ENCODE measurements at regions not wholly inside any gene's neighbourhood (a gene's known extent, or its start where the extent isn't known, plus 50 kb on each side); places are given as distances from the start of the nearest gene placed in this dataset.

- intact Hi-C loops (cut with DNase I) = no loop called here
- 56% methylated on average over 2 of the region's 2 CpGs for WGBS
Observed at GRCh38 chr4:130479674-130480073, 1383.7 kb downstream of the C4orf33 start.

GRCh38 chr4:130484826-130485225 is 1388.9 kb downstream of the C4orf33 start:
- 74% methylated on average over 5 of the region's 5 CpGs for WGBS
- Histone ChIP-seq H3K36me3 (no peaks in the 10 kb centered on the region), H3K4me1 (no peaks in the 10 kb centered on the region), H3K9me3 (no peaks in the 10 kb centered on the region), H3K27ac (replicated peaks in 1 of 4) (no peak overlapping the region), H3K27me3 (no peaks in the 10 kb centered on the region), H3K4me3 (no peak overlapping the region)
- intact Hi-C loops (cut with DNase I) = no loop called here
- DNase-seq (ENCODE audit: extremely low spot score) = no peak
- no peak for TF ChIP-seq CTCF (IDR thresholded peaks at IDR 0.05)
- no peak for TF ChIP-seq POLR2A (IDR thresholded peaks at IDR 0.05; ENCODE audit: low read depth)
- TF ChIP-seq EP300 (IDR thresholded peaks at IDR 0.05) = no peak
- no peak for TF ChIP-seq POLR2AphosphoS5 (IDR thresholded peaks at IDR 0.05)

More at GRCh38 chr4:130479674-130480073, 1383.7 kb downstream of the C4orf33 start:
- Histone ChIP-seq H3K36me3 (no peaks in the 10 kb centered on the region), H3K4me3 (no peak overlapping the region), H3K4me1 (no peaks in the 10 kb centered on the region), H3K27me3 (no peaks in the 10 kb centered on the region), H3K9me3 (no peaks in the 10 kb centered on the region), H3K27ac (replicated peaks in 1 of 4) (no peak overlapping the region)
- DNase-seq (ENCODE audit: extremely low spot score) = no peak
- TF ChIP-seq POLR2A (IDR thresholded peaks at IDR 0.05; ENCODE audit: low read depth) (no peak), EP300 (IDR thresholded peaks at IDR 0.05) (no peak), POLR2AphosphoS5 (IDR thresholded peaks at IDR 0.05) (no peak), CTCF (IDR thresholded peaks at IDR 0.05) (no peak)

- no peak for TF ChIP-seq POLR2AphosphoS5 (IDR thresholded peaks at IDR 0.05)
- no peak for TF ChIP-seq CTCF (IDR thresholded peaks at IDR 0.05)
- TF ChIP-seq EP300 (IDR thresholded peaks at IDR 0.05) = no peak
- TF ChIP-seq POLR2A (IDR thresholded peaks at IDR 0.05; ENCODE audit: low read depth) = no peak
- no peaks in the 10 kb centered on the region for H3K4me1 ChIP-seq
- intact Hi-C loops (cut with DNase I) = no loop called here
- no peak overlapping the region for H3K4me3 ChIP-seq
- DNase-seq (ENCODE audit: extremely low spot score) = no peak
- no peaks in the 10 kb centered on the region for H3K36me3 ChIP-seq
- no peaks in the 10 kb centered on the region for H3K9me3 ChIP-seq
- WGBS = 59% methylated on average over 3 of the region's 3 CpGs
- no peaks in the 10 kb centered on the region for H3K27me3 ChIP-seq
- no peak overlapping the region for H3K27ac ChIP-seq (replicated peaks in 1 of 4)
Observed at GRCh38 chr4:130485371-130485770, 1389.4 kb downstream of the C4orf33 start.

DNA sequence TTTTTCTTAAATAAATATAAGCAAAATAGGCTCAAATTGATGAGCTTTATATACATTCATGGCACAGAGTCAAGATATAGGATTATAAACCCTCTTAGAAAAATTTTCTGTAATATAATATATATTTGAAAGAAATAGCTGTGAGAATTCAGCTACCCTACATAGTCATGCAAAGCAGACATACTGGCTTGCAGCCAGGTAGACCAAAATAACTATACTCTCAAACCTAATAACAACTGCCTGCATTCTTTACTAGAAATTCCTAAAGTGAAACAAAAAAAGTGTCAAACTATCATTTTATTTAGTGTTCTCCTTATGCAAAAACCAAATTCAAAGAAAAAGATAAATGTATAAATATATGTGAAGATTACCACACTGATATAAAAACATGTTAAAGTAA is 1390.2 kb downstream of the C4orf33 start:
- Histone ChIP-seq H3K27me3 (no peaks in the 10 kb centered on the region), H3K27ac (replicated peaks in 1 of 4) (no peak overlapping the region), H3K4me3 (no peak overlapping the region), H3K4me1 (no peaks in the 10 kb centered on the region), H3K36me3 (no peaks in the 10 kb centered on the region), H3K9me3 (no peaks in the 10 kb centered on the region)
- intact Hi-C loops (cut with DNase I) = no loop called here
- TF ChIP-seq POLR2AphosphoS5 (IDR thresholded peaks at IDR 0.05) (no peak), CTCF (IDR thresholded peaks at IDR 0.05) (no peak), POLR2A (IDR thresholded peaks at IDR 0.05; ENCODE audit: low read depth) (no peak), EP300 (IDR thresholded peaks at IDR 0.05) (no peak)
- DNase-seq (ENCODE audit: extremely low spot score) = no peak

- no peak overlapping the region for H3K27ac ChIP-seq (replicated peaks in 1 of 4)
- H3K4me3 ChIP-seq = no peak overlapping the region
- no peak for TF ChIP-seq POLR2AphosphoS5 (IDR thresholded peaks at IDR 0.05)
- no peak for TF ChIP-seq POLR2A (IDR thresholded peaks at IDR 0.05; ENCODE audit: low read depth)
- no peak for TF ChIP-seq EP300 (IDR thresholded peaks at IDR 0.05)
- no peak for TF ChIP-seq CTCF (IDR thresholded peaks at IDR 0.05)
- DNase-seq (ENCODE audit: extremely low spot score) = no peak
- peaks cover 0 to 1% (median 0%) of the 10 kb centered on the region in 4 donors for H3K9me3 ChIP-seq
- intact Hi-C loops (cut with DNase I) = no loop called here
- H3K36me3 ChIP-seq = no peaks in the 10 kb centered on the region
- H3K27me3 ChIP-seq = no peaks in the 10 kb centered on the region
- H3K4me1 ChIP-seq = no peaks in the 10 kb centered on the region
Observed at GRCh38 chr4:130486841-130487240, 1390.9 kb downstream of the C4orf33 start.
